Adrenal gland (tissue), 5 donors: ENCODE measurements at regions not wholly inside any gene's neighbourhood (a gene's known extent, or its start where the extent isn't known, plus 50 kb on each side); places are given as distances from the start of the nearest gene placed in this dataset.

ENCODE experiments used
- POLR2A ChIP-seq, 2 donors: fragments of 450-650 bp; IDR thresholded peaks; one replicate each; pipeline ENCODE4 v1.6.1; 2017; ENCODE audit warnings: antibody characterized with exemption in 2 of 2, mild to moderate bottlenecking in 2 of 2, moderate library complexity in 1 of 2
- TF ChIP-seq, protein P1 (sequence below), 6 experiments: fragments of 450-650 bp in 4 of 6; fragments of 200-600 bp in 2 of 6; sonication (generic) in 1 of 6; IDR thresholded peaks; 1 replicate in 5 of 6; 2 replicates in 1 of 6; pipeline versions ENCODE4 v1.5.1 to v1.8.0; 2016 to 2021; ENCODE audit warnings: antibody characterized with exemption in 6 of 6, mild to moderate bottlenecking in 2 of 6, moderate library complexity in 1 of 6
- donor health status: DM: no; HTN: no; CAD: no.

DNA sequence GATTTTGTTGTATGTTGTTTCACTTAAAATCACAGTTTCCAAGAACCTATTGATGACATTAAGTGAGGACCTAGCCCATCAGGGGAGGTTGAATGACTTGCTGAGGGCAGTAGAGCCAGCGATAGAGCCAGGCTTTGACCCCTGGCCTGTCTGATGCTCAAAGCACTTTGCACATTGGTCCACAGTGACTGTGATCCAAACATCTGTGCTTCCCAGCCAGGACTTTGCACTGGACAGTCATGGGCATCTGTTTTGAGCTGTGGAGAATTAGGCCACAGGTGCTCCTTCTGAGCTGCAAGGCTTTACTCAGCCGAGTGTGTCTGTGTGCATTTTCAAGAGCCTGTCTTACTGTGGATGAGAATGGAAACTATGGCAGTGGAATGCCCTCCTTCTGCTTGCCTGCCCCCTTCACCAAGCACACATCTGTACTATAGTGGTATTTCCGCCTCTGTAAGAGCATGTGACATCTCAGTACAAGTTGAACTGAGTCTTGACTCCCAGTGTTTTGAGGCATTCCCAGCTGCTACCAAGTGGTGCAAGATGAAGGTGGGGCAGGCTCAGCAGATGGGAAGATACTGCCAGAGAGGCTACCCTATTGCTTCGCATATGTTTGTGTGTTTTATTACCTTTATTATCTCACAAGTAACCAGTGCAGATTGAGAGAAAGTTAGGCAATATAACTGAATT is 72.7 kb upstream of the AOAH start:
- TF ChIP-seq, protein P1, sequence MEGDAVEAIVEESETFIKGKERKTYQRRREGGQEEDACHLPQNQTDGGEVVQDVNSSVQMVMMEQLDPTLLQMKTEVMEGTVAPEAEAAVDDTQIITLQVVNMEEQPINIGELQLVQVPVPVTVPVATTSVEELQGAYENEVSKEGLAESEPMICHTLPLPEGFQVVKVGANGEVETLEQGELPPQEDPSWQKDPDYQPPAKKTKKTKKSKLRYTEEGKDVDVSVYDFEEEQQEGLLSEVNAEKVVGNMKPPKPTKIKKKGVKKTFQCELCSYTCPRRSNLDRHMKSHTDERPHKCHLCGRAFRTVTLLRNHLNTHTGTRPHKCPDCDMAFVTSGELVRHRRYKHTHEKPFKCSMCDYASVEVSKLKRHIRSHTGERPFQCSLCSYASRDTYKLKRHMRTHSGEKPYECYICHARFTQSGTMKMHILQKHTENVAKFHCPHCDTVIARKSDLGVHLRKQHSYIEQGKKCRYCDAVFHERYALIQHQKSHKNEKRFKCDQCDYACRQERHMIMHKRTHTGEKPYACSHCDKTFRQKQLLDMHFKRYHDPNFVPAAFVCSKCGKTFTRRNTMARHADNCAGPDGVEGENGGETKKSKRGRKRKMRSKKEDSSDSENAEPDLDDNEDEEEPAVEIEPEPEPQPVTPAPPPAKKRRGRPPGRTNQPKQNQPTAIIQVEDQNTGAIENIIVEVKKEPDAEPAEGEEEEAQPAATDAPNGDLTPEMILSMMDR (IDR thresholded peaks at IDR 0.05), result no peak
- no peak for TF ChIP-seq POLR2A (IDR thresholded peaks at IDR 0.05)
